H9 (cell line): ENCODE measurements at regions not wholly inside any gene's neighbourhood (a gene's known extent, or its start where the extent isn't known, plus 50 kb on each side); places are given as distances from the start of the nearest gene placed in this dataset.

ENCODE experiments used
- DNase-seq: peaks from one replicate; pipeline ENCODE4 v3.0.0-alpha.2; 2017
- H2AFZ ChIP-seq: one replicate; pipeline ENCODE4 v1.6.1; 2013; ENCODE audit warnings: mild to moderate bottlenecking, low read length, control low read depth, moderate library complexity
- H2AK5ac ChIP-seq: 2 replicates; pipeline ENCODE4 v1.6.1; 2013; ENCODE audit warnings: low read length, control low read depth, mixed read lengths; ENCODE audit not compliant: insufficient read length
- H2BK120ac ChIP-seq: one replicate; pipeline ENCODE4 v1.6.1; 2013; ENCODE audit warnings: low read depth, mild to moderate bottlenecking, low read length, control low read depth, inconsistent platforms; ENCODE audit not compliant: poor library complexity, severe bottlenecking
- H2BK12ac ChIP-seq: 2 replicates; pipeline ENCODE4 v1.6.1; 2013; ENCODE audit warnings: low read length, control low read depth, mixed read lengths, low read depth; ENCODE audit not compliant: insufficient read length
- H2BK15ac ChIP-seq: 2 replicates; pipeline ENCODE4 v1.6.1; 2013; ENCODE audit warnings: low read depth, low read length, control low read depth
- H2BK20ac ChIP-seq: one replicate; pipeline ENCODE4 v1.6.1; 2013; ENCODE audit warnings: low read depth, mild to moderate bottlenecking, low read length, control low read depth, inconsistent platforms; ENCODE audit not compliant: poor library complexity, severe bottlenecking
- H2BK5ac ChIP-seq: 2 replicates; pipeline ENCODE4 v1.6.1; 2013; ENCODE audit warnings: low read length, control low read depth, mixed read lengths; ENCODE audit not compliant: insufficient read length
- H3K14ac ChIP-seq: 2 replicates; pipeline ENCODE4 v1.6.1; 2013; ENCODE audit warnings: low read length, control low read depth; ENCODE audit not compliant: insufficient read depth
- H3K18ac ChIP-seq: 2 replicates; pipeline ENCODE4 v1.6.1; 2013; ENCODE audit warnings: low read depth, mild to moderate bottlenecking, mixed read lengths, low read length, control low read depth; ENCODE audit not compliant: insufficient read length
- H3K23ac ChIP-seq: 2 replicates; pipeline ENCODE4 v1.6.1; 2013; ENCODE audit warnings: low read length, control low read depth, mixed read lengths, low read depth; ENCODE audit not compliant: insufficient read length
- H3K23me2 ChIP-seq: 2 replicates; pipeline ENCODE4 v1.6.1; 2013; ENCODE audit warnings: low read depth, mild to moderate bottlenecking, mixed read lengths, low read length, control low read depth; ENCODE audit not compliant: insufficient read length, poor library complexity, severe bottlenecking
- H3K27ac ChIP-seq: 2 replicates; pipeline ENCODE4 v1.5.1; 2013; ENCODE audit warnings: low read length, control low read depth, mixed read lengths, low read depth; ENCODE audit not compliant: insufficient read length
- H3K27me3 ChIP-seq: 2 replicates; pipeline ENCODE4 v1.6.1; 2013; ENCODE audit warnings: low read length, control low read depth, inconsistent platforms; ENCODE audit not compliant: insufficient read depth
- H3K4ac ChIP-seq: 2 replicates; pipeline ENCODE4 v1.6.1; 2013; ENCODE audit warnings: low read depth, mild to moderate bottlenecking, control low read depth, inconsistent platforms, low read length, moderate library complexity
- H3K4me1 ChIP-seq: 2 replicates; pipeline ENCODE4 v1.6.1; 2013; ENCODE audit warnings: low read length, control low read depth, inconsistent platforms; ENCODE audit not compliant: insufficient read depth
- H3K4me2 ChIP-seq: 2 replicates; pipeline ENCODE4 v1.6.1; 2013; ENCODE audit warnings: low read length, control low read depth, mixed read lengths; ENCODE audit not compliant: insufficient read length, insufficient read depth
- H3K56ac ChIP-seq: 2 replicates; pipeline ENCODE4 v1.6.1; 2013; ENCODE audit warnings: low read depth, mild to moderate bottlenecking, mixed read lengths, low read length, control low read depth; ENCODE audit not compliant: insufficient read length
- H3K79me1 ChIP-seq: 2 replicates; pipeline ENCODE4 v1.6.1; 2013; ENCODE audit warnings: low read depth, mild to moderate bottlenecking, moderate library complexity, low read length, control low read depth, inconsistent platforms; ENCODE audit not compliant: insufficient read depth, poor library complexity, severe bottlenecking
- H3K79me2 ChIP-seq: 2 replicates; pipeline ENCODE4 v1.6.1; 2013; ENCODE audit warnings: low read length, control low read depth, inconsistent platforms; ENCODE audit not compliant: insufficient read depth
- H3K9ac ChIP-seq: 2 replicates; pipeline ENCODE4 v1.6.1; 2013; ENCODE audit warnings: low read length, control low read depth, mixed read lengths; ENCODE audit not compliant: insufficient read length; ENCODE audit errors: extremely low read depth
- H3K9me3 ChIP-seq: one replicate; pipeline ENCODE4 v1.6.1; 2013; ENCODE audit warnings: low read depth, low read length, inconsistent platforms; ENCODE audit not compliant: control insufficient read depth
- H3T11ph ChIP-seq: one replicate; pipeline ENCODE4 v1.6.1; 2013; ENCODE audit warnings: mild to moderate bottlenecking, low read length, control low read depth, inconsistent platforms
- H4K20me1 ChIP-seq: one replicate; pipeline ENCODE4 v1.6.1; 2013; ENCODE audit not compliant: control insufficient read depth, insufficient read length, insufficient read depth
- H4K5ac ChIP-seq: 2 replicates; pipeline ENCODE4 v1.6.1; 2013; ENCODE audit warnings: low read depth, mild to moderate bottlenecking, mixed read lengths, low read length, control low read depth; ENCODE audit not compliant: insufficient read length
- H4K8ac ChIP-seq: replicated peaks from 2 replicates; pipeline ENCODE4 v1.6.1; 2013; ENCODE audit warnings: low read length, control low read depth, mixed read lengths, low read depth; ENCODE audit not compliant: insufficient read length
- H4K91ac ChIP-seq: 2 replicates; pipeline ENCODE4 v1.6.1; 2013; ENCODE audit warnings: low read depth, mild to moderate bottlenecking, moderate library complexity, mixed read lengths, low read length, control low read depth; ENCODE audit not compliant: insufficient read length
- H3K27ac Mint-ChIP-seq, 3 experiments: 2 replicates in 2 of 3; 3 replicates in 1 of 3; pipeline ENCODE4 v1.8.0; 2020 to 2021; ENCODE audit warnings: mixed read lengths in 3 of 3, mild to moderate bottlenecking in 1 of 3, moderate library complexity in 1 of 3
- H3K27me3 Mint-ChIP-seq: 2 replicates; pipeline ENCODE4 v1.8.0; 2021; ENCODE audit warnings: low read depth, mild to moderate bottlenecking, moderate library complexity, mixed read lengths
- H3K36me3 Mint-ChIP-seq, 3 experiments: 2 replicates in 2 of 3; 3 replicates in 1 of 3; pipeline ENCODE4 v1.8.0; 2020 to 2021; ENCODE audit warnings: low read depth in 3 of 3, mixed read lengths in 3 of 3; ENCODE audit not compliant: insufficient read depth in 1 of 3
- H3K4me1 Mint-ChIP-seq, 2 experiments: 2 replicates each; pipeline ENCODE4 v1.8.0; 2020; ENCODE audit warnings: mixed read lengths in 2 of 2
- H3K4me3 Mint-ChIP-seq, 2 experiments: 2 replicates in 1 of 2; 3 replicates in 1 of 2; pipeline ENCODE4 v1.8.0; 2020 to 2021; ENCODE audit warnings: mild to moderate bottlenecking in 2 of 2, mixed read lengths in 2 of 2, moderate library complexity in 1 of 2
- H3K9me3 Mint-ChIP-seq, 2 experiments: 2 replicates in 1 of 2; 3 replicates in 1 of 2; pipeline ENCODE4 v1.8.0; 2020; ENCODE audit warnings: mild to moderate bottlenecking in 2 of 2, mixed read lengths in 2 of 2, moderate library complexity in 1 of 2
- CTCF ChIP-seq: fragments of 200-600 bp; sonication (generic); conservative IDR thresholded peaks from 3 replicates; pipeline ENCODE4 v1.8.0; 2021; ENCODE audit warnings: antibody characterized with exemption, mild to moderate bottlenecking
- WGBS: extraction: QIAGEN DNeasy Blood & Tissue Kit; methylation state at CpG from one replicate; pipeline ENCODE4 v1.1.7; 2013; ENCODE audit warnings: missing lambda C conversion rate, low lambda C conversion rate, mixed read lengths; ENCODE audit not compliant: insufficient read length; ENCODE audit errors: extremely low coverage; 5-methylcytosine and 5-hydroxymethylcytosine counted together

GRCh38 chr18:45122506-45122905 lies 441.8 kb downstream of the SETBP1 start:
- Mint-ChIP-seq H3K27ac (no peak overlapping the region), H3K4me3 (no peak overlapping the region), H3K36me3 (no peaks in the 10 kb centered on the region), H3K4me1 (no peaks in the 10 kb centered on the region), H3K9me3 (no peaks in the 10 kb centered on the region), H3K27me3 (no peaks in the 10 kb centered on the region)
- no peak overlapping the region for H2BK120ac ChIP-seq
- no peak overlapping the region for H3K18ac ChIP-seq
- H2BK12ac ChIP-seq, result no peak overlapping the region
- no peaks in the 10 kb centered on the region for H4K20me1 ChIP-seq
- no peak overlapping the region for H2BK20ac ChIP-seq
- H2AFZ ChIP-seq, result no peak overlapping the region
- H3K23ac ChIP-seq, result no peak overlapping the region
- H3K4me2 ChIP-seq, result no peak overlapping the region
- no peaks in the 10 kb centered on the region for H3K23me2 ChIP-seq
- H4K5ac ChIP-seq, result no peak overlapping the region
- no peak overlapping the region for H2BK5ac ChIP-seq
- H3K79me1 ChIP-seq, result no peaks in the 10 kb centered on the region
- no peak overlapping the region for H3T11ph ChIP-seq
- H3K4ac ChIP-seq, result no peak overlapping the region
- no peak overlapping the region for H3K14ac ChIP-seq
- no peak overlapping the region for H3K9ac ChIP-seq
- H2AK5ac ChIP-seq, result no peak overlapping the region
- no peak overlapping the region for H4K91ac ChIP-seq
- no peak for DNase-seq
- no peak overlapping the region for H2BK15ac ChIP-seq
- H3K27ac ChIP-seq, result no peak overlapping the region
- no peaks in the 10 kb centered on the region for H3K9me3 ChIP-seq
- no peaks in the 10 kb centered on the region for H3K4me1 ChIP-seq
- no peaks in the 10 kb centered on the region for H3K27me3 ChIP-seq
- no peak overlapping the region for H3K56ac ChIP-seq
- TF ChIP-seq CTCF, result no peak
- no CpG with 5 or more reads among the region's 1 CpG for WGBS
- H4K8ac ChIP-seq, result no peak overlapping the region
- no peaks in the 10 kb centered on the region for H3K79me2 ChIP-seq
